H1 (cell line): ENCODE measurements at regions not wholly inside any gene's neighbourhood (a gene's known extent, or its start where the extent isn't known, plus 50 kb on each side); places are given as distances from the start of the nearest gene placed in this dataset.

ENCODE experiments used
- POLR2A ChIP-seq, 2 experiments: IDR thresholded peaks; 1 replicate in 1 of 2; 2 replicates in 1 of 2; pipeline ENCODE4 v1.6.1; 2011; ENCODE audit warnings: low read depth in 2 of 2, low read length in 2 of 2, mild to moderate bottlenecking in 2 of 2; ENCODE audit errors: control extremely low read depth in 1 of 2
- POLR2AphosphoS5 ChIP-seq: IDR thresholded peaks from 2 replicates; pipeline ENCODE4 v1.6.1; 2011; ENCODE audit warnings: low read depth, low read length
- TF ChIP-seq, protein P1 (sequence below): IDR thresholded peaks from 2 replicates; pipeline ENCODE4 v1.6.1; 2012; ENCODE audit warnings: inconsistent platforms

DNA sequence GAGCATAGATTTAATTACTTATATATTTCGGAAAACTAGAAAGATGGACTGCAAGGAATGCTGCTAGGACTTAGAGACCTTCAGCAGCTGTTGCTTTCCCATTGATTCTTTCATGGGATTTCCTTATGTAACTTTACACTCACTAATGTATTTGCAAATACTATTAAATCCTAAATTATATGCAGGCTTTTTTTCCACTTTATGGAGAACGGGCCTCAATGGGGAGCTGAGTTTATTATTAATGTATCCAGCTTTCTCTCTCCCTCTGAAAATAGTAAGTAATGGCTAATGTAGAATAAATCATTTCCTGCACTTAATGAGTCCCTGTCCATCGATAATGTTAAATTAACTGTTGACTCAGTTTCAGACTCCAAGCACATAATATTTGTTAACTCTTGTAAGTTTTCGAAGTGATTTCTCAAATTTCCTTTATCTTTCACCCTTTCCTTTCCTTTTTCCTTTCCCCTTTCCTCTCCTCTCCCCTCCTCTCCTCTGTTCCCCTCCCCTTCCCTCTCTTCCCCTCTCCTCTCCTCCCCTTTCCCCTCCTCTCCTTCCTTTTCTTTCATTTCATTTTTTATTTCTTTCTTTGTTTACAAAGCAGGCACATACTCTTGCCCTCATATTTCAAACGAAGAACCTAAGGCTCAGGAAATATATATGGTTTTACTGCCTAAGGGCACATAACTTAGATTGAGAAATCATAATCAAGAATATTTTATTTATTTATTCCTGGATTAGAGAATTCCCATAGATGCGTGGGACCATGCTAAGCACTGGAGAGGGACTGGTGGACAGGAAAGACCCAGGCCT lies 503.6 kb downstream of the MMUT start:
- TF ChIP-seq POLR2AphosphoS5 (no peak), POLR2A (IDR thresholded peaks at IDR 0.05; ENCODE audit: control extremely low read depth in 1 of 2, low read depth in 2 of 2, low read length in 2 of 2) (no peak)
- TF ChIP-seq, protein P1, sequence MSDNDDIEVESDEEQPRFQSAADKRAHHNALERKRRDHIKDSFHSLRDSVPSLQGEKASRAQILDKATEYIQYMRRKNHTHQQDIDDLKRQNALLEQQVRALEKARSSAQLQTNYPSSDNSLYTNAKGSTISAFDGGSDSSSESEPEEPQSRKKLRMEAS = no peak
